Activated CD8-positive, alpha-beta memory T cell treated with anti-CD3 and anti-CD28 coated beads, Interleukin-2, amount 50 U/mL, for 4 hours (primary cell): ENCODE measurements at regions not wholly inside any gene's neighbourhood (a gene's known extent, or its start where the extent isn't known, plus 50 kb on each side); places are given as distances from the start of the nearest gene placed in this dataset.

ENCODE experiments used
- DNase-seq: peaks from one replicate; pipeline ENCODE4 v3.0.0-alpha.2; 2020

DNA sequence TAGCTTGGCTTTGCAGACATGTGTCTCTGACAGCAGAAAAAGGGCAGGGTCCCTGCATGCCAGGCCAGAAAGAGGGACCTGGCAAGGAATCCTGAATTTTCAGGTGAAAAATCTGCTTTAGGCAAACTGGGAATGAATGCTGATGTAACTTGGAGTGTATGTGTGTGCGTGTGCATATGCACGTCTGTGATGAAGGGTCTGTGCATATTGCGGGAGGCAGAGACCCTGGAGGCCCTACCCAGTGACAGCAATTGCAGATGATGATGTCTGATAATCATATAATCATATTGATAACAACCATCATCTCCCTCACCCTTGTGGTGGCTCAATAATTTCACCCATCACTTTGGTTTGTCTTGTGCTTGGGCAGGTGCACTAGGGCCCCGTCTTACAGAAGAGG, 80.7 kb upstream of the SDK2 start:
- no peak for DNase-seq

DNA sequence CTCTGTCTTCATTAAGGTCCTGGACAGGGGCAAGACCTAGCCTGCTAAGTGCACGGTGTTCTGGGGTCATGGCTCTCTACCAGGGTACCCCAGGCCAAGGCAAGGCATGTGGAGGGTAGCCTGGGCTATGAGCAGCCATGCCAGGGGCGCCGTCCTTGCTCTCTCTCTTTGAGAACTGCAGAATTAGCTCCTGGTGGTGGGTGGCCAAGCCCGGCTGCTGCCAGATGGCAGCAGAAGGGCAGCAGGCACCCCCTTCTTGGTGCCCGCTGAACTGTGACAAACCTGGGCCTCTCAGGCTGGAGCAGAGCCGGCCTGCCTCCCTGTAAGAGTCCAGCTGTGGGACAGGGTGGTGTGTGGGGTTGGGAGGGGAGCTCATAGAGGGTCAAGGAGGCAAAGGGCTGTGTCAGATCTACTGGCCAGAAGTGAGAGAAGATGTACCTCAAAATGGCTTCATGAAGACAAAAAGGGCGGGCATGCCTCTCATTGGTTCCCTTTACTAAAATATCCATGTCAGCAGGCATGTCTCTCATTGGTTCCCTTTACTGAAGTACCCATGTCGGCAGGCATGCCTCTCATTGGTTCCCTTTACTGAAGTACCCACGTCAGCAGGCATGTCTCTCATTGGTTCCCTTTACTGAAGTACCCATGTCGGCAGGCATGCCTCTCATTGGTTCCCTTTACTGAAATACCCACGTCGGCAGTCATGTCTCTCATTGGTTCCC, 81.7 kb upstream of the SDK2 start:
- DNase-seq = no peak

DNA sequence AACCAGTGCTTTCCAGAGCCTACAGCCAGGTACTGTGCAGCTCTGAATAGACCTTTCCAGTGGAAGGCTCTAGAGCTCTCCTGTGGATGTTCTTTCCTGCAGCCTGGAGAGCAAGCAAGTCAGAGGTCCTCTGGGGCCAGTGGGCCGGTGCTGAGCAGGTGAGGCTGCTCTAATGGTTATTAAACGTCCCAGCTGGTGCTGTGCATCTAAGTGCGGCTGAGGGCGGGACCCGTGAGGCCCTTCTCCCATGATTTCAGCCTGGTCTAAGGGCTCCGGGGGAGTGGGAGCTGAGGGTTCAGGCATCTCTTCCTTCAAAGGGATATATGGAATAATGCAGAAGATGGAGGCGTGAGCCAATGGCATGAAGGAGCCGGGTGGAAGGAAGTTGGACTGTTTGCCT, 83.7 kb upstream of the SDK2 start:
- DNase-seq = no peak

DNA sequence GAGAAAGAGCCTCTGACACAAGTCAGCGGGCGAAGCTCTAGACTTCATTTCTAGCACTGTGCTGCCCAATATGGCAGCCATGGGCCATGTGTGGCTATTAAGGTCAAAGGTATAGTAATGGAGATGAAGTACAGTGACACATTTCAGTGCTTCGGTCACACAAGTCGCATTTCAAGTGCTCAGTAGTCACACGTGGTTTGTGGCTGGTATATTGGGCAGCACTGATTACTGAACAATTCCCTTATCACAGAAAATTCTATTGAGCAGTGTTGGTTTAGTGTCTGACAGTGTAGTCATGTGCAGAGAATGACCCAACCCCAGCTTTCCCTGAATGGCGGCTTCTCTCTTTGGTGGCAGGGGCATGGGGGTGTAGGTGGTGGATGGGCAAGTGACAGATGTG, 84.9 kb upstream of the SDK2 start:
- no peak for DNase-seq

DNA sequence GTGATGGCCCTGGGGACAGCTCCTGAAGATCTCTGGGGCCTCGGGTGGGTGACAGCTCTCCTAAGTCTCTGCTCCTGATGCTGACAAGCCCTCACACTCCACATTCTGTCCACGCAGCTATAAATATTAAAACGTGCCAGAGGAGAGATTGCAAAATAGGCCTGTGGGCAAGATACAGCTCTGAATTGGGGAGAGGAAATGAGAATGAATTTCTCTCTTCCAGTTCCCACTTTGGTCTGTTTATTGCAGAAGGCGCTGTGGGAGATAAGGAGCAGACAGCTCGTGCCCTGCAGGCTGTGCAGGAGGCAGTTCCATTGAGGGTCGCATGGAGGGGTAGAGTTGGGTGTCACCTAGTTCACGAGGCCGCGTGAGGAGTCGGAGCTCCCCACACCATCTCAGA, 87.5 kb upstream of the SDK2 start:
- no peak for DNase-seq

DNA sequence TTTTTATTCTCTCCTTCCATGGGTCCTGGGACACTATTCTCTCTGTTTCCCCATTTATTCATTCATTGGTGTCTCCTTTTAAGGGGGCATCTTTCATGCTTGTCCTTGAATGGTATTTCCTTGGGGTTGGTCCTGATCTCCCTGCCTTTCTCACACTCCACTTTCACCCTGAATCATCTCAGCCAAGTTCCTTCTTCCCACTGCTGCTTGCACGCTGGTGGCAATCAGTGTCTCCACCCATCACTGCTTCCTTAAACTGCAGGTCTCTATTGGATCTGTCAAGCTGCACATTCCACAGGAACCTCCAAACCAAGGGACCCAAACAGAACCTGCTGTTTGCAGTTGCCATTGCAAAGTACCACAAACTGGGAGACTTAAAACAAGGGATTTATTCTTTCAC, 89.3 kb upstream of the SDK2 start:
- no peak for DNase-seq

DNA sequence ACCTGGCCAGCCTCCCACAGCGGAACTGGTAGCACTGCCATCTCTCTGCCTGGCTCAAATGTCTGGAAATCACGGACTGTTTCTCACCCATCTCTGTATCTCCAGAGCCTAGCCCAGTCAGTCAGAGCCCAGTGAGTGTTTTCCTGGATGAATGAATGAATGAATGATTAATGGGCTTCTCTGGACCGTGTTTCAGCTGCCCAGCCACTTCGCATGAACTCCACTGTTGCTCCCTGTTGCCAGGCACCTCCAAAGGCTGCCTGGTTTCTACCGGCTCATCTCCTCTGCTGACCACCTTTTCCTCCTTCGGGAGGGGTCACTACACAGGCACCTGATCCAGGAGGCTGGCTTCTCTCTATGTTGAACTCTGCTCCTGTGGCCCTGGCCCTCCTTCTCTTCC, 91.0 kb upstream of the SDK2 start:
- DNase-seq = no peak

DNA sequence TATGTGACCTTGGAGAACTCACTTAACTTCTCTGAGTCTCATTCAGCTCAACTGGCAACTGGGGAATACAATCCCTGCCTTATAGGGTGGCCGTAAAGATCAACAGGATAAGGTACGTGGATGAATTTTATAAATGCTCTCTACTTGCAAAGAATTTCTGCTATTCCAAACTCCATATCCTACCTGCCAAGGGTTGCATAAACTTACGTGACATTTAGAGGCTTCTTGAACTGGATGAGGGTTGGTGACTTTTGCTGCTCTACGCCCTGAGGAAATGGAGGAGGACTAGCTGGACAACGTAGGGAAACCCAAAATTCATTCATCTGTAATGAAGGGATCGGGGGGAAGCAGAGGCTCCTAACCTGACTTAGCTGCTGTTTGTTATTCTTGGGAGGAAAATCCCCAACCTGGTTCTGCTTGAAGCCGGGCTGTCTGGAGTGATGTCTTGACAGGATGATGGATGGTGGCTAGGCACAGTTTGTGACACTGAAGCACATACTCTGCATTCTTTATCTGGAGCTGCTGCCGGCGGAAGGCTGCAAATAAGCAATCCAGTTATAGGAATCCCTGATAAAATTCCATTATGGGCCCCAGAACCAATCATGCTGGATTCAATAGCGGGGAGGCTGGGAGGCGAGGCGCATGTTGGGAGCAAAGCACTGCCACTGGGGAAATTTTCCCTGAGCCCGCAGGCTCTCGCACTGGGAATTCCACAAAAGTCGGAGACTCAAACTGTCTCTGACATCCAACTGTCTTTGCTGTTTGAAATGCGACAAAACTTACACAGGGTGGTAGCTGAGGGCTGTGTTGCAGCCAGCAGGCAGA, 94.7 kb upstream of the SDK2 start:
- no peak for DNase-seq

DNA sequence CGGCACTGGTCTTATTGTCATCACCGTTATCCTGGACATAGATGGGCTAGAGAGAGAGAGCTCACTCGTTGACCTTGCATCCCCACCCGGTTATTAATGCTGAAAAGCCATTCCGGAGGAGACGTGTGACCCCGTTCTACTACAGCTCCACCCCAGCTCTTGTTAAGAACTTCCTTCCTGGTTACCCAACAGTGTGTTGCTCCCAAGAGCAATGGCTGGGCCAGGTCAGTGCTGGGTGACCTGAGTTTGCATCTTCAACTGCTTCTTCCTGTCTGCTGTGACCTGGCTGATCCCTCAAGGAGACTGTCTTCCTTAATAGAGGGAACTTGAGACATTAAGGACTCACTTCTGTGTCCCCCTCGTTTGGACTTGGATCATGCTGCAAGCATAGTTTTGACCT, 96.1 kb upstream of the SDK2 start:
- DNase-seq = no peak

DNA sequence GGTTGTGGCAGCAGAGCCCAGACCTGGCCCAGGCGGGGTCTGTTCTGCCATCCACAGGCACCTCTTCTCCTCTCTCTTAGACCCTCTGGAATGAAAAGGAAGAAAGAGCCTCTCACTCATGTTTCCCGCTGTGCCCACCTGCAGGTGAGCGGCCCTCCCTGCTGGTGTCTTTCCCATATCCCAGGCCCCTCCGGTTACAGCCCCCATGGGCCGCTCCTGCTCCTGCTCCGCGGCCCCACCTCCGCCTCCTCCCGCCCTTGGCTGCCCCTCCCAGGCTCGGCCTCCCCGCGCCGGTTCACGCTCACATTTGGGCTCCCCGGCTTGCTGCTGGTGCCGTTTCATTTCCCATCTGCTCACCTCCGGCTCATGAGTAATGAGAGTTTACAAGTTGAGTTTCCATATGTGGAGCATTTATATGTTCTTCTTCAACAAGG, 98.7 kb upstream of the SDK2 start:
- DNase-seq = no peak

DNA sequence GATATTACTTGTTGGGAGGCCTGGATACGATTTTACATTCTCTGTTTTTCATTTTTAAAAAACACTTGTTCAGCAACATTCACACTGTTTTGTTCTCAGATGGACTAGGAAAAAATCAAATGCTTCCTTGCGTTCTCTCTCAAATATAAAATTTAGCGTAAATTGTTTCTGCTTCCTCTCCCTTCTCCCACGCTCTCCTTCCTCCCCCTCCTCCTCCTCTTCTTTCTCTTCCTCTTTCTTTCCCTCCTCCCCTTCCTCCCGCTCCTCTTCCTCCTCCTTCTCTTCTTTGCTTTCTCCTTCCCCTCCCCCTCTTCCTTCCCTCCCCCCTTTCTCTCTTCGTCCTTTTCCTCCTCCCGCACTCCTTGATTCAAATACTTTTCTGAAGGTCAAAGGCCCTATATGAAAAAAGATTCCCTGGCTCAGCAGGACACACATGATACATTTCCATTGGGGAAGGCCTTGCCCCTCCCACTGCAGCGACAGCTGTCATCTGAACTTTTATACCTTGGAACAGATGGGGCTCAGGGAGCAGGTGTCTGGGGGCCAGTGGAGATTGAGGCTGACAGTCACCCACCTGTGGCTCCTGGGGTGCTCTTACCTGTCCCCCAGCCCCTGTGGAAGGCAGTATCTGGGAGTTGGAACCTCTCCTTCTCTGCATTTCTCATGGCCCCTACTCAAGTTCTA, 99.4 kb upstream of the SDK2 start:
- DNase-seq = no peak

DNA sequence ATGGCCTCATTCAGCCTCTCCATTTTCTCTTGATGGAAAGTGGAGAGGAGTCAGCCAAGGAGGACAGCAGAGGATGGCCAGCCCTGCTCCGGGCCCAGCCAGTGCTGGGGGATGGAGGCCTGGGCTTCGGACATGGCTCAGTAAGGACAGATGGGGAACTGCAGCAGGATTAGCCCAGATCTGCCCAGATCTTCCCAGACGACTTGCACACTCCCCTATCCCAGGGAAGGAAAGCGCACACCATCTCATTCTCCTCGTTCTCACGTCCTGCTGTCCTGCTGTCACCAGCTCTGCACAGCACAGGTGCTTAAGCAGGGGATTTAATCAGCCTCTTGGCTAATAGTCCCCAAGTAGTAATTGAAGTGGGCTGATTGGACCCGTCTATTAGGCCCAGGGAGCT, 100.2 kb upstream of the SDK2 start:
- DNase-seq = no peak

DNA sequence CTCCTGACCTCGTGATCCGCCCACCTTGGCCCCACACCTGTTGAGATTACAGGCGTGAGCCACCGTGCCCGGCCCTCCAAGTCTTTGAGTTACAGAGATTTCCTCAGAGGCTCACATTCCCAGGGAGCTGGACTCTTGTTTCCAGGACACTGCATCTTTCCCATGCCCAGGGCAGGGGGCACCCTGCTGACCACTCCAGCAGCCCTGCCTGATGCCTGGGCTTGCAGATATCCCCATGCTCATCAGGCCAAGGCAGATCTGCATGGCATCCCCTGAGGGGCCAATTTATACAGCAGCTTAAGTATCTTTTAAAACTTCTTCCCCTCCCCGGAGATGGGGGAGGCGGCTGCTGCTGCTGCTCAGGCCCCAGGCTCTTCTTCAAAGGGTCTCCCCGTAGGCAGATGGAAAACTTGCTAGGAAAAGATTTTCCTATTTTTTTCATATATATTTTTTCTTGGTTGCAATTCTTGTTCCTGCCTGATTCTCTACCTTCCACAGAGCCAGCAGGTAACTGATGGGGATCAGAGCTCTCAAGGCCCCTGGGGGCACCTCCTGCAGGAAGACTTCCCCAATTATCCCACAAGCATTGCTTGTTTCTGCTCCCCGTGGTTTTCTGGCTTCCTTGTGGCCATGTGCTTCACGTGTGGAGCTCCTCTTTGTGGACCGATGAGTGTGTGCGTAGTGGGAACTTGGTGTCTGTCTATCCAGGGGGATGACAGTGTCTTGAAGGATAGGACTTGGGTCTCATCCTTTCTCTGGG, 102.2 kb upstream of the SDK2 start:
- no peak for DNase-seq

DNA sequence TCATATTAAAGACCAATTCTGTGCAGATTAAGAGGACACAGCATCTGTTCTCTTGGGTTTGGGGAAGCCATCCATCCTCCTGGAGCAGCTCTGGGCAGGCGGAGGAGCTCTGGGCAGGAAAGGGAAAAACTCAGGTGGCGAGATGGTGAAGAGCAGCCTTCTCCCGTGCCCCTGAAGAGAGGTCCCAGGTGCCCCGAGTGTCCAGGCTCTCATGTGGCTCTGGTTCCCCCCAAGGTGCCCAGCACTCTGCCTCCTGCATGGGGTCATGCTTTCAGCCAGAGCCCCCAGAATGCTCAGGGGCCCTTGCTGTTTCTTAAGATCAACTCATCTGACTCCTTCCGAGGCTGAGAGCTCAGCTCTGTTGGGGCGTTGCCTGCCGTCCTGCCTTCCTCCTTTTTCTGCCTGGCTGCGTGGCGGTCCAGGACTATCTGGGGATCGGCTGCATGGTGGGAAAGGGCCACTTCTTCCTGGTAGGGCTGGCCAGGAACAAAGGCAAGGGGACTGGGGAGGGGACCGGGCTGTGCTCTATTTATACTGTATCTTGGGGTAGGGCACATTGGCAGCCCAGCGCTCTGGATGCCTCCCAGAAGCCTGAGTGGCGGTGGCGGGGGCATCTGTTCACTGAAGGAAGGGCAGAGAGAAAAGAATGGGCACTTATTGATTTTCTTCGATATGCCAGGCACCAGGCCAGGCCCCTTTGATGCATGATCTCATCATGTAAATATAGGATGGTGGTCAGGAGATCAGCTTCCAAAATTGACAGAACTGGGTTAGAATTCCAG, 103.2 kb upstream of the SDK2 start:
- no peak for DNase-seq

DNA sequence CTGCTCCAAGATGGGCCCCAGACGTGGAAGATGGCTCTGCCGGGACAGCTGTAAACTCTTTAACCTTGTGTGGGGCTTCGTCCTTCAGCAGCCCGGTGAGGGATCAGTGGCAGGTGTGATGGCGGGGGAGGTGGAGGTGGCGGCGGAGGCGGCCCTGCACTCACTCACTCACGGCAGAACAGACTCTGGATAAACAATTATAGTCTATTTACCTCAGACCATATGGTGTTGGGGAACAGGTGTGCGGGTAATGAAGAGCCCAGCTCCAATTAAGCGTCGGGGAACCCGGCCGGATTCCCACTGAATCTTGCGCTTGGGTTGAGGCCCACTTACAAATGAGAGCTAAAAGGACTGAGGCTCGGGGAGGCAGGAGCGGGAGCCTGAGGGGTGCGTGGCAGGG, 104.3 kb upstream of the SDK2 start:
- DNase-seq = no peak

DNA sequence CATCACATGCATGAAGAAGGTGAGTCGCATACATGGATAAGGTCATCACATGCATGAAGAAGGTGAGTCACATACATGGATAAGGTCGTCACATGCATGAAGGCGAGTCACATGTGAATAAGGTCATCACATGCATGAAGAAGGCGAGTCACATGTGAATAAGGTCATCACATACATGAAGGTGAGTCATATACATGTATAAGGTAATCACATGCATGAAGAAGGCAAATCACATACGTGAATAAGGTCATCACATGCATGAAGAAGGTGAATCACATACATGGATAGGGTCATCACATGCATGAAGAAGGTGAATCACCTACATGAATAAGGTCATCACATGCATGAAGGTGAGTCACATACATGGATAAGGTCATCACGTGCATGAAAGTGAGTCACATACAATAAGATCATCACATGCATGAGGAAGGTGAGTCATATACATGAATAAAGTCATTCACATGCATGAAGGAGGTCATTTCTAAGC, 105.1 kb upstream of the SDK2 start:
- no peak for DNase-seq

DNA sequence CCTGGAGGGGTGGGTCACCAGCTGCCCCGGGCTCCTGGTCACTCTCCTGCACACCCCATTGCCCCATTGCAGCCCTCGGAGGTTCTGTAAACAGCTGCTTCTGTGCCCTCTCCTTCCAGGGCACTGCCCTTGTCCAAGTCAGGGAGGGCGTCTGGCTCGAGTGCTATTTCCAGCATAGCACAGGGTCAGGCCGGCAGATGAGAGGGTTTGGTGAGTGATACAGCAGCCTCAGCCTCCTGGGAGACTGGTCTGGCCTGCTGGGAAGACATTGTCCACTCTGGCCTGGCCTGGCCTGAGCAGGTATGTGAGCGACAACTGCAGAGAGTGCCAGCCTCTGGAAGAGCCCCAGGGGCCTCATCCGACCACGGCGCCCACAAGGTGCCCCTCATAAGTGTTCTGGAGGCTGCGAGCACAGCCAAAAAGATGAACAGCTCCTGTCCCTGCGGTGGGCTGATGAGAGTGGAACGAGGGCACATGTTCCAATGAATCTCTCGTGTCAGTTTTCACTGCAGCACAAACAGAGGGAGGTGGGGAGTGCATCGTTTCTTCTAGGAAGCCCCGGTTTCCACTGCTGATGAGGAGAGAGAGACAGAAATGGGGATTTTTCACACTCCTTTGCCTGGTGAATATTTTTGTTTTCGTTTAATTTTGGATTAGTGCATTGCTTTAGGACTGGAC, 105.8 kb upstream of the SDK2 start:
- DNase-seq = no peak

DNA sequence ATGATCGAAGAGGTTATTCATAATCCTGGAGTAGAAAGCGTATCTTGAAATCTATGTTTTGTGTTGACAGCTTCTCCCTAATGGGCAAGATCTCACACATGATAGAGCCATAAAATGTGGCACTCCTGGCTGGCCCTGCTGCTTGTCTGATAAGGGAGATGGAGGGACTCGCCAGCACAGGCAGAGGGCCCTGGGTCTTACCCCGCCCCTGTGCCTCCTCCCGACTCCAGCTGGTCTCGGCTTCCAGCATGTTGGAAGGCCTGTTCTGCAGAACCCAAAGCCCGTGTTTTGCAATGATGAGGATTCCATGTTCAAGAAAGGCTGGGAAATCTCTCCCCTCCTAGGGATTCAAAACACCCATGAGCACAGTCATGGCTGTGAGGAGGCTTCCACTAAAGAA, 106.7 kb upstream of the SDK2 start:
- no peak for DNase-seq

DNA sequence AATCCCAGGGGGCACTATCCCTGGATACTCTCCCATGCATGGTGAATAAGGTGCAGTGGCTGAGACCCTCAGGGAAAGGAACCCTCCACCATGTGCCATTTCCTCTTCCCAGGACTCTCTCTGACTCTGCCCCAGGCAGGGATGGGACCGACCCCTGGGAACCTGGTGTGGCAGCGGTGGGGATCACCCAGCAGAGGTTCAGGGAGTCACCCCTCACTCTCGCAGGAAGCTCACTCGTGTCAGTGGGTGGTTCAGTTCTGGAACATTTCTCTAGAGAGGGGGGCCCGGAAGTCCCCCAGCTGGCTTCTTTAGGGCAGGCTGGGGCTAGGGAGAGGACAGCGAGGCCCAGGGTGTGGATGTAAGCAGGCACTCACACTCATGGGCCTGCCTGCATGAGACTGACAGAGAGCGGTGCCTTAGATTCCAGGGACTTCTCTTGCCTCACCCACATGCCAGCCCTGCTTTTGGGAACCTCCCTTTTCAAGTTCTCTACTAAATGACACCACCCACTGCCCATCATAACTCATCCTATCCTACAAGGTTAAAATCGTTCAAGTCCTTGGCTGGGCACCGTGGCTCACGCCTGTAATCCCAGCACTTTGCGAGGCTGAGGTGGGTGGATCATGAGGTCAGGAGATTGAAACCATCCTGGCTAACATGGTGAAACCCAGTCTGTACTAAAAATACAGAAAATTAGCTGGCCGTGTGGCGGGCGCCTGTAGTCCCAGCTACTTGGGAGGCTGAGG, 109.7 kb upstream of the SDK2 start:
- DNase-seq = no peak

DNA sequence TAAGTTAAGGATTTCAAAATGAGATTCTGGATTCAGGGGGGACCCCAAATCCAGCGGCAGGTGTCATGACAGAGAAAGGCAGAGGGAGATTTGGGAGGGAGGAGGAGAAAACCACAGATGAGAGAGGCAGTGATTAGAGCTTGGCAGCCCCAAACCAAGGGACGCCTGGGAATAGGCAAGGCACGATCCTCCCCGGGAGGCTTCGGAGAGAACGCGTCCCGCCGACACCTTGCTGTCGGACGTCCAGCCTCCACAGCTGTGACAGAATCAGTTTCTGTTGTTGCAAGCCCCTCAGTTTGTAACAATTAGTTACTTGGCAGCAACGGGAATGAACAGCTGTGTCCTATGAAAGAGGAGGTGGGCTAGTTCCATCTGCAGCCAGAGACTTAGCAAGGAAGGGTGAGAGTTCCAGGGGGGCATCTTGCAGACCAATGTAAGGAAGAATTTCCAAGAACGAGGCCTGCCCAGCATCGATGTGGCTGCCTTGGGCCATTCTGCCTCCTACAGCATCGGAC, 110.7 kb upstream of the SDK2 start:
- no peak for DNase-seq

DNA sequence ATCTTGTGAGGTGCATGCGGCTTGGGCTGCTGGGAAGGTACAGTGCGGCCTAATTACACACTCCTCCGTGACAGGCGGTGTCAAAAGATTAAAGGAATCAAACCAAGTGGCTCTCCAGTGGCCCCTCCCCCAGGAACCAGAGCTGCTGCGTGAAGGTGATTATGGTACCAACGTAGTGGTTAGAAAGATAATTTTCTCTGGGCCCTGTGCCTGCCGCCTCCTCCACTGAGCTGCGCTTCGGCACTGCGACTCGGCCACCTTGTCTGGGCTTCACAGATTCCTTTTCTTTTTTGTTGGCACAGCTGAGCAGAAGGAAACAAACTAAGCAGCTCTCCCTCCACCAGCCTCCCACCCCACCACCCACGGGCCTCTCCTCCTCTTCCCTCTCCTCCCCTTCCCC, 113.2 kb upstream of the SDK2 start:
- no peak for DNase-seq
